H1 (cell line): ENCODE measurements at regions not wholly inside any gene's neighbourhood (a gene's known extent, or its start where the extent isn't known, plus 50 kb on each side); places are given as distances from the start of the nearest gene placed in this dataset.

ENCODE experiments used
- NRF1 ChIP-seq: IDR thresholded peaks from 2 replicates; pipeline ENCODE4 v1.6.1; 2011; ENCODE audit warnings: mild to moderate bottlenecking, low read depth, low read length, improper control_type of control experiment
- TF ChIP-seq, protein P1 (sequence below): fragments of 300-600 bp; sonication (generic); IDR thresholded peaks from 2 replicates; pipeline ENCODE4 v1.7.1; 2012; ENCODE audit warnings: low read length, moderate library complexity, mild to moderate bottlenecking, inconsistent platforms; ENCODE audit not compliant: insufficient replicate concordance

DNA sequence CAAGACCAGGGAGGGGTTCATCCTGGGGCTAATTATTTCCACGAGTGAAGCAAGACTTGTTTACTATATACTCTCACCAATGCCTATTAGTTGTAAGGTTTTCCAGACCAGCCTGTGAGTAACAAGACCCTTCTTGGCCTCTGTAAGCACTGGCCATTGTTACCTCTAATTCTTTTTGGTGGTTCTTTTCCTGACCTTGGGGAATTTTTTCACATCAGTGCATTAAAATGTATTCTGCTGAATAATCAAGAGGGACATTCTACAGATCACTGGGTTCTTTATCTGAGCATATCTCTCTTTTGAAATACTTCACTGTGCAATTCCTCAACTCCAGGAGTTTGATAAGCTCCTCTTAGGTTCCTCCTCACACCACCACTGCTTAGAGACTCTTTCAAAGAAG is 909.9 kb upstream of the ACVR2A start (continued):
- TF ChIP-seq NRF1, result no peak
- TF ChIP-seq, protein P1, sequence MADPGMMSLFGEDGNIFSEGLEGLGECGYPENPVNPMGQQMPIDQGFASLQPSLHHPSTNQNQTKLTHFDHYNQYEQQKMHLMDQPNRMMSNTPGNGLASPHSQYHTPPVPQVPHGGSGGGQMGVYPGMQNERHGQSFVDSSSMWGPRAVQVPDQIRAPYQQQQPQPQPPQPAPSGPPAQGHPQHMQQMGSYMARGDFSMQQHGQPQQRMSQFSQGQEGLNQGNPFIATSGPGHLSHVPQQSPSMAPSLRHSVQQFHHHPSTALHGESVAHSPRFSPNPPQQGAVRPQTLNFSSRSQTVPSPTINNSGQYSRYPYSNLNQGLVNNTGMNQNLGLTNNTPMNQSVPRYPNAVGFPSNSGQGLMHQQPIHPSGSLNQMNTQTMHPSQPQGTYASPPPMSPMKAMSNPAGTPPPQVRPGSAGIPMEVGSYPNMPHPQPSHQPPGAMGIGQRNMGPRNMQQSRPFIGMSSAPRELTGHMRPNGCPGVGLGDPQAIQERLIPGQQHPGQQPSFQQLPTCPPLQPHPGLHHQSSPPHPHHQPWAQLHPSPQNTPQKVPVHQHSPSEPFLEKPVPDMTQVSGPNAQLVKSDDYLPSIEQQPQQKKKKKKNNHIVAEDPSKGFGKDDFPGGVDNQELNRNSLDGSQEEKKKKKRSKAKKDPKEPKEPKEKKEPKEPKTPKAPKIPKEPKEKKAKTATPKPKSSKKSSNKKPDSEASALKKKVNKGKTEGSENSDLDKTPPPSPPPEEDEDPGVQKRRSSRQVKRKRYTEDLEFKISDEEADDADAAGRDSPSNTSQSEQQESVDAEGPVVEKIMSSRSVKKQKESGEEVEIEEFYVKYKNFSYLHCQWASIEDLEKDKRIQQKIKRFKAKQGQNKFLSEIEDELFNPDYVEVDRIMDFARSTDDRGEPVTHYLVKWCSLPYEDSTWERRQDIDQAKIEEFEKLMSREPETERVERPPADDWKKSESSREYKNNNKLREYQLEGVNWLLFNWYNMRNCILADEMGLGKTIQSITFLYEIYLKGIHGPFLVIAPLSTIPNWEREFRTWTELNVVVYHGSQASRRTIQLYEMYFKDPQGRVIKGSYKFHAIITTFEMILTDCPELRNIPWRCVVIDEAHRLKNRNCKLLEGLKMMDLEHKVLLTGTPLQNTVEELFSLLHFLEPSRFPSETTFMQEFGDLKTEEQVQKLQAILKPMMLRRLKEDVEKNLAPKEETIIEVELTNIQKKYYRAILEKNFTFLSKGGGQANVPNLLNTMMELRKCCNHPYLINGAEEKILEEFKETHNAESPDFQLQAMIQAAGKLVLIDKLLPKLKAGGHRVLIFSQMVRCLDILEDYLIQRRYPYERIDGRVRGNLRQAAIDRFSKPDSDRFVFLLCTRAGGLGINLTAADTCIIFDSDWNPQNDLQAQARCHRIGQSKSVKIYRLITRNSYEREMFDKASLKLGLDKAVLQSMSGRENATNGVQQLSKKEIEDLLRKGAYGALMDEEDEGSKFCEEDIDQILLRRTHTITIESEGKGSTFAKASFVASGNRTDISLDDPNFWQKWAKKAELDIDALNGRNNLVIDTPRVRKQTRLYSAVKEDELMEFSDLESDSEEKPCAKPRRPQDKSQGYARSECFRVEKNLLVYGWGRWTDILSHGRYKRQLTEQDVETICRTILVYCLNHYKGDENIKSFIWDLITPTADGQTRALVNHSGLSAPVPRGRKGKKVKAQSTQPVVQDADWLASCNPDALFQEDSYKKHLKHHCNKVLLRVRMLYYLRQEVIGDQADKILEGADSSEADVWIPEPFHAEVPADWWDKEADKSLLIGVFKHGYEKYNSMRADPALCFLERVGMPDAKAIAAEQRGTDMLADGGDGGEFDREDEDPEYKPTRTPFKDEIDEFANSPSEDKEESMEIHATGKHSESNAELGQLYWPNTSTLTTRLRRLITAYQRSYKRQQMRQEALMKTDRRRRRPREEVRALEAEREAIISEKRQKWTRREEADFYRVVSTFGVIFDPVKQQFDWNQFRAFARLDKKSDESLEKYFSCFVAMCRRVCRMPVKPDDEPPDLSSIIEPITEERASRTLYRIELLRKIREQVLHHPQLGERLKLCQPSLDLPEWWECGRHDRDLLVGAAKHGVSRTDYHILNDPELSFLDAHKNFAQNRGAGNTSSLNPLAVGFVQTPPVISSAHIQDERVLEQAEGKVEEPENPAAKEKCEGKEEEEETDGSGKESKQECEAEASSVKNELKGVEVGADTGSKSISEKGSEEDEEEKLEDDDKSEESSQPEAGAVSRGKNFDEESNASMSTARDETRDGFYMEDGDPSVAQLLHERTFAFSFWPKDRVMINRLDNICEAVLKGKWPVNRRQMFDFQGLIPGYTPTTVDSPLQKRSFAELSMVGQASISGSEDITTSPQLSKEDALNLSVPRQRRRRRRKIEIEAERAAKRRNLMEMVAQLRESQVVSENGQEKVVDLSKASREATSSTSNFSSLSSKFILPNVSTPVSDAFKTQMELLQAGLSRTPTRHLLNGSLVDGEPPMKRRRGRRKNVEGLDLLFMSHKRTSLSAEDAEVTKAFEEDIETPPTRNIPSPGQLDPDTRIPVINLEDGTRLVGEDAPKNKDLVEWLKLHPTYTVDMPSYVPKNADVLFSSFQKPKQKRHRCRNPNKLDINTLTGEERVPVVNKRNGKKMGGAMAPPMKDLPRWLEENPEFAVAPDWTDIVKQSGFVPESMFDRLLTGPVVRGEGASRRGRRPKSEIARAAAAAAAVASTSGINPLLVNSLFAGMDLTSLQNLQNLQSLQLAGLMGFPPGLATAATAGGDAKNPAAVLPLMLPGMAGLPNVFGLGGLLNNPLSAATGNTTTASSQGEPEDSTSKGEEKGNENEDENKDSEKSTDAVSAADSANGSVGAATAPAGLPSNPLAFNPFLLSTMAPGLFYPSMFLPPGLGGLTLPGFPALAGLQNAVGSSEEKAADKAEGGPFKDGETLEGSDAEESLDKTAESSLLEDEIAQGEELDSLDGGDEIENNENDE, result no peak
- TF ChIP-seq, all 59 proteins: peak for 0
